ENCODE measurements at regions not wholly inside any gene's neighbourhood (a gene's known extent, or its start where the extent isn't known, plus 50 kb on each side); places are given as distances from the start of the nearest gene placed in this dataset.

- H3K27ac ChIP-seq = no peak overlapping the region
- DNase-seq = no peak
- no peak overlapping the region for H3K9ac ChIP-seq (ENCODE audit: low read depth in 2 of 2, low read length in 2 of 2)
- no peaks in the 10 kb centered on the region for H3K36me3 ChIP-seq
- no peaks in the 10 kb centered on the region for H3K9me3 ChIP-seq
- H3K4me3 ChIP-seq = no peak overlapping the region
- H3K27me3 ChIP-seq = no peaks in the 10 kb centered on the region
- TF ChIP-seq, protein P1, sequence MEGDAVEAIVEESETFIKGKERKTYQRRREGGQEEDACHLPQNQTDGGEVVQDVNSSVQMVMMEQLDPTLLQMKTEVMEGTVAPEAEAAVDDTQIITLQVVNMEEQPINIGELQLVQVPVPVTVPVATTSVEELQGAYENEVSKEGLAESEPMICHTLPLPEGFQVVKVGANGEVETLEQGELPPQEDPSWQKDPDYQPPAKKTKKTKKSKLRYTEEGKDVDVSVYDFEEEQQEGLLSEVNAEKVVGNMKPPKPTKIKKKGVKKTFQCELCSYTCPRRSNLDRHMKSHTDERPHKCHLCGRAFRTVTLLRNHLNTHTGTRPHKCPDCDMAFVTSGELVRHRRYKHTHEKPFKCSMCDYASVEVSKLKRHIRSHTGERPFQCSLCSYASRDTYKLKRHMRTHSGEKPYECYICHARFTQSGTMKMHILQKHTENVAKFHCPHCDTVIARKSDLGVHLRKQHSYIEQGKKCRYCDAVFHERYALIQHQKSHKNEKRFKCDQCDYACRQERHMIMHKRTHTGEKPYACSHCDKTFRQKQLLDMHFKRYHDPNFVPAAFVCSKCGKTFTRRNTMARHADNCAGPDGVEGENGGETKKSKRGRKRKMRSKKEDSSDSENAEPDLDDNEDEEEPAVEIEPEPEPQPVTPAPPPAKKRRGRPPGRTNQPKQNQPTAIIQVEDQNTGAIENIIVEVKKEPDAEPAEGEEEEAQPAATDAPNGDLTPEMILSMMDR (IDR thresholded peaks at IDR 0.05) = no peak
- intact Hi-C loops (cut with DNase I) = no loop called here
- H3K4me1 ChIP-seq = no peaks in the 10 kb centered on the region
Observed at GRCh38 chr16:76942089-76942488, 248.9 kb upstream of the MON1B start.

GRCh38 chr16:76943921-76944320 lies 247.1 kb upstream of the MON1B start:
- DNase-seq = no peak
- Histone ChIP-seq H3K4me1 (no peaks in the 10 kb centered on the region), H3K27ac (no peak overlapping the region), H3K27me3 (no peaks in the 10 kb centered on the region), H3K9ac (ENCODE audit: low read depth in 2 of 2, low read length in 2 of 2) (no peak overlapping the region), H3K36me3 (no peaks in the 10 kb centered on the region), H3K9me3 (no peaks in the 10 kb centered on the region), H3K4me3 (no peak overlapping the region)
- intact Hi-C loops (cut with DNase I) = no loop called here
- TF ChIP-seq, protein P1 (IDR thresholded peaks at IDR 0.05) = no peak

DNA sequence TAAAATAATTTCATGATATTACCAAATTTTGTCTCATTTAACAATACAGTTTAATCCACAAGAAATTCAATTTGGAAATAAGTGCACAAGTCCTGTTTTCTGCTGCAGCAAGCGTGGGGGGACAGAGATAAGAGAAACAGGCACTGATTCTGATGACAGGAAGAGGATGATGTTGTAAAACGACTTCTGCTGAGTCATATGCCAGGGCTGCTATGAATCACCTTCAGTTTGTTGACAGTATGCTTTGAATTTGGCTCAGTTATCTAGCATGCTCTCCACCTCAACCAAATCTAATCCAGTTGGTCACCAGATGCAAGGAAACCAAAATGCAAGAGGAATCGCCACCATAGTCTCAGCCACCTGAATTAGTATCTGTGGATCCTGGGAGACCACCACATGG lies 244.1 kb upstream of the MON1B start:
- Histone ChIP-seq H3K27ac (no peak overlapping the region), H3K27me3 (no peaks in the 10 kb centered on the region), H3K36me3 (no peaks in the 10 kb centered on the region), H3K4me3 (no peak overlapping the region), H3K4me1 (no peaks in the 10 kb centered on the region), H3K9ac (ENCODE audit: low read depth in 2 of 2, low read length in 2 of 2) (no peak overlapping the region), H3K9me3 (no peaks in the 10 kb centered on the region)
- DNase-seq = no peak
- intact Hi-C loops (cut with DNase I) = no loop called here
- TF ChIP-seq, protein P1 (IDR thresholded peaks at IDR 0.05) = no peak

- no peak overlapping the region for H3K9ac ChIP-seq (ENCODE audit: low read depth in 2 of 2, low read length in 2 of 2)
- no peak for DNase-seq
- no peaks in the 10 kb centered on the region for H3K9me3 ChIP-seq
- no peak overlapping the region for H3K4me3 ChIP-seq
- no peaks in the 10 kb centered on the region for H3K4me1 ChIP-seq
- no peak overlapping the region for H3K27ac ChIP-seq
- intact Hi-C loops (cut with DNase I) = no loop called here
- no peaks in the 10 kb centered on the region for H3K27me3 ChIP-seq
- TF ChIP-seq, protein P1 (IDR thresholded peaks at IDR 0.05) = no peak
- no peaks in the 10 kb centered on the region for H3K36me3 ChIP-seq
Observed at GRCh38 chr16:76947749-76948148, 243.2 kb upstream of the MON1B start.

- H3K27me3 ChIP-seq = no peaks in the 10 kb centered on the region
- intact Hi-C loops (cut with DNase I) = no loop called here
- no peak overlapping the region for H3K9ac ChIP-seq (ENCODE audit: low read depth in 2 of 2, low read length in 2 of 2)
- TF ChIP-seq, protein P1 (IDR thresholded peaks at IDR 0.05) = no peak
- H3K4me3 ChIP-seq = no peak overlapping the region
- DNase-seq = no peak
- H3K9me3 ChIP-seq = no peaks in the 10 kb centered on the region
- no peaks in the 10 kb centered on the region for H3K4me1 ChIP-seq
- H3K27ac ChIP-seq = no peak overlapping the region
- no peaks in the 10 kb centered on the region for H3K36me3 ChIP-seq
Observed at GRCh38 chr16:76955629-76956028, 235.4 kb upstream of the MON1B start.

GRCh38 chr16:76956394-76956793 lies 234.6 kb upstream of the MON1B start:
- Histone ChIP-seq H3K27me3 (no peaks in the 10 kb centered on the region), H3K27ac (no peak overlapping the region), H3K4me1 (no peaks in the 10 kb centered on the region), H3K4me3 (no peak overlapping the region), H3K36me3 (no peaks in the 10 kb centered on the region), H3K9me3 (no peaks in the 10 kb centered on the region), H3K9ac (ENCODE audit: low read depth in 2 of 2, low read length in 2 of 2) (no peak overlapping the region)
- DNase-seq = no peak
- TF ChIP-seq, protein P1 (IDR thresholded peaks at IDR 0.05) = no peak
- intact Hi-C loops (cut with DNase I) = no loop called here

Data from colonic mucosa (tissue), 4 donors.